ENCODE measurements at regions not wholly inside any gene's neighbourhood (a gene's known extent, or its start where the extent isn't known, plus 50 kb on each side); places are given as distances from the start of the nearest gene placed in this dataset.

GRCh38 chr19:33921165-33921564 lies 124.5 kb downstream of the KCTD15 start:
- CTCF ChIA-PET = no interaction called here

GRCh38 chr19:33926306-33926705 lies 129.6 kb downstream of the KCTD15 start:
- ChIA-PET POLR2A (no interaction called here), CTCF (no interaction called here)
- no peak for DNase-seq (ENCODE audit: extremely low spot score)
- TF ChIP-seq SUZ12 (IDR thresholded peaks at IDR 0.05) (no peak), SP1 (IDR thresholded peaks at IDR 0.05) (no peak), TARDBP (IDR thresholded peaks at IDR 0.05) (no peak), LEF1 (IDR thresholded peaks at IDR 0.05; ENCODE audit: borderline replicate concordance) (no peak), CTBP1 (IDR thresholded peaks at IDR 0.05; ENCODE audit: borderline replicate concordance) (no peak), HDGF (IDR thresholded peaks at IDR 0.05; ENCODE audit: borderline replicate concordance) (no peak), FOXA1 (IDR thresholded peaks at IDR 0.05) (no peak), BHLHE40 (IDR thresholded peaks at IDR 0.05; ENCODE audit: borderline replicate concordance) (no peak), ZNF384 (IDR thresholded peaks at IDR 0.05) (no peak)

More at GRCh38 chr19:33921165-33921564, 124.5 kb downstream of the KCTD15 start:
- no peak for TF ChIP-seq FOXM1 (IDR thresholded peaks at IDR 0.05; ENCODE audit: borderline replicate concordance)
- no peak for TF ChIP-seq FOXK2 (IDR thresholded peaks at IDR 0.05)
- no peak for TF ChIP-seq ELF4 (IDR thresholded peaks at IDR 0.05)
- TF ChIP-seq CTBP1 (IDR thresholded peaks at IDR 0.05; ENCODE audit: borderline replicate concordance) = no peak
- TF ChIP-seq TARDBP (IDR thresholded peaks at IDR 0.05) = no peak
- TF ChIP-seq LEF1 (IDR thresholded peaks at IDR 0.05; ENCODE audit: borderline replicate concordance) = no peak
- TF ChIP-seq ARNT (IDR thresholded peaks at IDR 0.05) = no peak
- TF ChIP-seq SP1 (IDR thresholded peaks at IDR 0.05) = no peak
- TF ChIP-seq L3MBTL2 (conservative IDR thresholded peaks at IDR 0.05) = no peak
- TF ChIP-seq HDGF (IDR thresholded peaks at IDR 0.05; ENCODE audit: borderline replicate concordance) = no peak
- no peak for TF ChIP-seq SUZ12 (IDR thresholded peaks at IDR 0.05)
- no peak for TF ChIP-seq PKNOX1 (IDR thresholded peaks at IDR 0.05)
- POLR2A ChIA-PET = no interaction called here
- DNase-seq (ENCODE audit: extremely low spot score) = no peak

- POLR2A ChIA-PET = no interaction called here
- no peak for DNase-seq (ENCODE audit: extremely low spot score)
- TF ChIP-seq LEF1 (IDR thresholded peaks at IDR 0.05; ENCODE audit: borderline replicate concordance) (no peak), FOXK2 (IDR thresholded peaks at IDR 0.05) (no peak), TARDBP (IDR thresholded peaks at IDR 0.05) (no peak), PKNOX1 (IDR thresholded peaks at IDR 0.05) (no peak), HDGF (IDR thresholded peaks at IDR 0.05; ENCODE audit: borderline replicate concordance) (no peak), NFRKB (IDR thresholded peaks at IDR 0.05) (no peak)
- CTCF ChIA-PET = no interaction called here
Measured at GRCh38 chr19:33927789-33928457, 131.3 kb downstream of the KCTD15 start.

GRCh38 chr19:33928458-33928950 lies 131.8 kb downstream of the KCTD15 start:
- POLR2A ChIA-PET = no interaction called here

DNA sequence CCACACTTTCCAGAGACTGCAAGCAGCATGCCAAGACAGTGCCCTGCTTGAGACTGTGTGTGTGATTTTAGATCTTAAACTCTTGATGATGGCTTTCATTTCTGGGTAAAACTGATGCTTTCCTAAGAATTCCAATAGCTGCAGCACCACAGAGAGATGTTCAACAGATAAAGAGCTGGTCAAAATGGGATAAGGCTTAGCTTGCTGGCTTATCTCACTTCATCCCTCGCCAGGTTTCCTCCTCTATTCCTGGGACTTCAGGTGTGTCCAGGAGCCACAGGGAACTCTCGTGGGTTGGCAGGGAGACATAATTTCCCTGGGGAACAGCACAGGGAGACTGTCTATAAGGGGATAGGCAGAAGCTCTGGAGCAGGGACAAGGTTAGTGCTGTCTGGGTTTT lies 137.3 kb downstream of the KCTD15 start:
- ChIA-PET POLR2A (no interaction called here), CTCF (interaction anchor here (1.1 kb wide), 1 partner anchor 750 kb away, joined by 3 read pairs; no protein-coding TSS in a partner anchor)
- no peak for DNase-seq (ENCODE audit: extremely low spot score)
- TF ChIP-seq SP1 (IDR thresholded peaks at IDR 0.05) (no peak), ELF4 (IDR thresholded peaks at IDR 0.05) (no peak), LEF1 (IDR thresholded peaks at IDR 0.05; ENCODE audit: borderline replicate concordance) (no peak), FOXA1 (IDR thresholded peaks at IDR 0.05) (no peak), FOXK2 (IDR thresholded peaks at IDR 0.05) (no peak), TARDBP (IDR thresholded peaks at IDR 0.05) (no peak), FOXM1 (IDR thresholded peaks at IDR 0.05; ENCODE audit: borderline replicate concordance) (no peak), HDGF (IDR thresholded peaks at IDR 0.05; ENCODE audit: borderline replicate concordance) (no peak), NFRKB (IDR thresholded peaks at IDR 0.05) (no peak), ARNT (IDR thresholded peaks at IDR 0.05) (no peak)

More at GRCh38 chr19:33928458-33928950, 131.8 kb downstream of the KCTD15 start:
- CTCF ChIA-PET = no interaction called here
- DNase-seq (ENCODE audit: extremely low spot score) = no peak
- TF ChIP-seq SUZ12 (IDR thresholded peaks at IDR 0.05) (no peak), FOXM1 (IDR thresholded peaks at IDR 0.05; ENCODE audit: borderline replicate concordance) (no peak), ZNF384 (IDR thresholded peaks at IDR 0.05) (no peak), FOXK2 (IDR thresholded peaks at IDR 0.05) (no peak), ARNT (IDR thresholded peaks at IDR 0.05) (no peak), CTBP1 (IDR thresholded peaks at IDR 0.05; ENCODE audit: borderline replicate concordance) (no peak), ELF4 (IDR thresholded peaks at IDR 0.05) (no peak), SP1 (IDR thresholded peaks at IDR 0.05) (no peak), TARDBP (IDR thresholded peaks at IDR 0.05) (no peak), BHLHE40 (IDR thresholded peaks at IDR 0.05; ENCODE audit: borderline replicate concordance) (no peak), HDGF (IDR thresholded peaks at IDR 0.05; ENCODE audit: borderline replicate concordance) (no peak), FOXA1 (IDR thresholded peaks at IDR 0.05) (no peak), PKNOX1 (IDR thresholded peaks at IDR 0.05) (no peak), LEF1 (IDR thresholded peaks at IDR 0.05; ENCODE audit: borderline replicate concordance) (no peak), L3MBTL2 (conservative IDR thresholded peaks at IDR 0.05) (no peak), NFRKB (IDR thresholded peaks at IDR 0.05) (no peak)

GRCh38 chr19:33938821-33939220 lies 142.2 kb downstream of the KCTD15 start:
- ChIA-PET CTCF (interaction anchor here (1.2 kb wide), 1 partner anchor 9 kb away, joined by 3 read pairs; no protein-coding TSS in a partner anchor), POLR2A (no interaction called here)
- TF ChIP-seq SUZ12 (IDR thresholded peaks at IDR 0.05) = no peak
- no peak for TF ChIP-seq ARNT (IDR thresholded peaks at IDR 0.05)
- TF ChIP-seq NFRKB (IDR thresholded peaks at IDR 0.05) = no peak
- no peak for TF ChIP-seq FOXM1 (IDR thresholded peaks at IDR 0.05; ENCODE audit: borderline replicate concordance)
- no peak for TF ChIP-seq HDGF (IDR thresholded peaks at IDR 0.05; ENCODE audit: borderline replicate concordance)
- no peak for TF ChIP-seq SP1 (IDR thresholded peaks at IDR 0.05)
- TF ChIP-seq LEF1 (IDR thresholded peaks at IDR 0.05; ENCODE audit: borderline replicate concordance) = no peak
- no peak for TF ChIP-seq FOXK2 (IDR thresholded peaks at IDR 0.05)
- TF ChIP-seq CTBP1 (IDR thresholded peaks at IDR 0.05; ENCODE audit: borderline replicate concordance) = no peak
- TF ChIP-seq TARDBP (IDR thresholded peaks at IDR 0.05) = no peak
- DNase-seq (ENCODE audit: extremely low spot score) = no peak

All from HEK293T (cell line).